ENCODE measurements at regions not wholly inside any gene's neighbourhood (a gene's known extent, or its start where the extent isn't known, plus 50 kb on each side); places are given as distances from the start of the nearest gene placed in this dataset.

GRCh38 chr13:103222683-103223082 is 156.5 kb upstream of the SLC10A2 start:
- TF ChIP-seq CTCF (IDR thresholded peaks at IDR 0.05) (no peak), POLR2A (IDR thresholded peaks at IDR 0.05) (no peak)

Data from gastroesophageal sphincter (tissue), 3 donors.